Activated CD8-positive, alpha-beta memory T cell treated with anti-CD3 and anti-CD28 coated beads for 24 hours (primary cell): ENCODE measurements at regions not wholly inside any gene's neighbourhood (a gene's known extent, or its start where the extent isn't known, plus 50 kb on each side); places are given as distances from the start of the nearest gene placed in this dataset.

ENCODE experiments used
- DNase-seq: peaks from one replicate; pipeline ENCODE4 v3.0.0-alpha.2; 2020

DNA sequence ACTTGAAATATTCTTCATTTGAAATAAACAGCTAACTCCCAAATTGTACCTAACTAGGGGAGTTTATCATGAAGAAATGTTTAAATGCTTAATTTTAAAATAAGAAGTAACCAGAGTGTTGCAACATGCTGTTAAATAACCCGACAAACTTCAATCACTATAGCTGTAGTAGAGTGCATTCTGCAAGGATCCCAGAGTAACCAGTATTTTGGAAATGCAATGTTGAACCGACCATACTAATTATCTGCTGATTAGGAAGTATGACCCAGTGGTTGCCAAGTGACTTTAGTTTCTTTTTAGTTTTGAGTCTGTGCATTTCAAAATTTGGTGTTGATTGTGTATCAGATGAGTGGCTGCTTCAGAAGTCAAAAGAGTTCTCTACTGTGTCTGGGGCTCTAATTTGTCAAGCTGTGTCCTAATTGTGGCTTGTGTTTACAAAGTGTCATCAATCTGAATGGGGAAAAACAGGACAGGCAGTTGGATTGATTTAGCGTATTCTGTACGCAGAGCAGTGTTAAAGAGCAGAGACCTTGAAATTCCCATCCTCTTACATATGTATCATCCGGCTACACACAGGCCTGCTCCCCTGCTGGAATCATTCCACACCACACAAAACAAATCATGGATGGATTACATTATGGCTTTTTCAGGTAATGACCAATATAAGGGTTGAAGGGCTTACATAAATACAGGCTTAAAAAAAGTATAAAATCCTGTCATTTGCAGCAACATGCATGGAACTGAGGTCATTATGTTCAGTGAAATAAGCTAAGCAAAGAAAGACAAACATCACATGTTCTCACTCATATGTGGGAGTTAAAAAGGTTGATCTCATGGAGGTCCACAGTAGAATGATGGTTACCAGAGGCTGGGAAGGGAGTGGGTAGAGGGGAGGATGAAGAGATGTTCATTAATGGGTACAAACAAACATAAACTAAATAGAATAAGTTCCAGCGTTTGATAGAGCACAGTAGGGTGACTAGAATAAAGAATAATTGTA lies 351.5 kb downstream of the KLF12 start:
- DNase-seq: no peak

DNA sequence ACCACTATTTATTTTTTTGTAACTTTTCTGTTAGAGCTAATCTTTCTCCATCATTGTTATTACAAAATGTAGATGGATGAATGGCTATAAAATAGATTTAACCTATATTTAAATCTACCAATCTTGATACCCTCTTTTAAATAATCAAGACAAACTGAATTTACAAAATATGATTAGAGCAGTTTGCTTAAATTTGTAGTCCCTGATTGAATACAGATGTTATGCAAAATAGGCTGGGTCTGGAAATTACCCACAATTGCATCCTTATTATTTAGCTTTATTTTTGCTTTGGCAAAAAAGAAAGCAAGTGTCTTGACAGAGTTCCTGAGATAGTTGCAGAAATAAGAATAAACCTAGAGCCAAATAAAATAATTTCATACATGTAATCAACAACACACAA lies 352.8 kb downstream of the KLF12 start:
- no peak for DNase-seq

DNA sequence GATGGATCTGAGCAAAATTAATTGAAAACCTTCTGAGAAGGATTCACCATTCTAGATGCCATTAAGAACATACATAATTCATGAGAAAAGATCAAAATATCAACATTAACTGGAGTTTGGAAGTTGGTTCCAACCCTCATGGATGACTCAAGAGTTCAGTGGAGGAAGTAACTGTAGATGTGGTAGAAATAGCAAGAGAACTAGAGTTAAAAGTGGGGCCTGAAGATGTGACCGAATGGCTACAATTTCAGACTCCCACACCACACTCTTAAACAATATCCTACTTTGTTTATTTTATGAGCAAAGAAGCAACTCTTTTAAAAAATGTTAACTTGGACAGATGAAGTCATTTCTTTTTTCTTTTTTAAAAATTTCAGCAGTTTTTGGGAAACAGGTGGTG lies 354.3 kb downstream of the KLF12 start:
- DNase-seq: no peak

DNA sequence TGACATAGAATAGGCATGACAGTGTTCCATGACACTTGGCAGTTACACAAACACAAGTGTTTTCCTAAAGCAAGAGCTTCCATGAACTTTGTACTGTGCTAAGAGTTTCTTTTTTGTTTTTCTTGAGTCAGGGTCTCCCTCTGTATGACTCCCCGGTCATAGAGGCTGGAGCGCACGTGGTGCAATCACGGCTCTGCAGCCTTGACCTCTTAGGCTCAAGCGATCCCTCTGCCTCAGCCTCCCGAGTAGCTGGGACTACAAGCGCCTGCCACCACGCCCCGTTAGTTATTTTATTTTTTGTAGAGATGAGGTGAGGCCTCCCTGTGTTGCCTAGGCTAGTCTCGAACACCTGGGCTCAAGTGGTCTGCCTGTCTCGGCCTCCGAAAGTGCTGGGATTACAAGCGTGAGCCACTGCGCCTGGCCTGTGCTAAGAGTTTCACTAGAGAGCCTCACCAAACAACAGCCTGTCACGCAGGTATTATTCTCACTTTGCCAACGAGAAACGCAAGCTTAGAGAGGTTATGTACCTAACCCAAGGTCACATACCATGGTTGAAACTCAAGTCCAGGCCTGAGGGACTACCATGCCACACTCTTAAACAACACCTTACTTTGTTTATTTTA lies 355.9 kb downstream of the KLF12 start:
- DNase-seq: no peak

DNA sequence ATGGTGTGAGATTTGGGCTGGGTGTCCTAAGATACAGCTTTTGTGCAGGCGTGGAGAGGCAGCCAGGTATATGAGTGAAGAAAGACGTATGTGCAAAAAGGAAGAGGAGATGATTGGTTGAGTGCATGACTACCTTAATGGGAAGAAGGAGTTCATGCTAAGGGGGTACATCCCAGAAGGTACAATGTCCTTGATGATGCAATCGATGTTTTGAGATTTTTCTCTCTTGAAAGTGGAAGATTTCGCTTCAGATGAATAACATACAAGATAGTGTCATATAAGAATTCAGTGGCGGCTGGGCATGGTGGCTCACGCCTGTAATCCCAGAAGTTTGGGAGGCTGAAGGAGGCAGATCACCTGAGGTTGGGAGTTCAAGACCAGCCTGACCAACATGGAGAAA lies 357.1 kb downstream of the KLF12 start:
- no peak for DNase-seq

DNA sequence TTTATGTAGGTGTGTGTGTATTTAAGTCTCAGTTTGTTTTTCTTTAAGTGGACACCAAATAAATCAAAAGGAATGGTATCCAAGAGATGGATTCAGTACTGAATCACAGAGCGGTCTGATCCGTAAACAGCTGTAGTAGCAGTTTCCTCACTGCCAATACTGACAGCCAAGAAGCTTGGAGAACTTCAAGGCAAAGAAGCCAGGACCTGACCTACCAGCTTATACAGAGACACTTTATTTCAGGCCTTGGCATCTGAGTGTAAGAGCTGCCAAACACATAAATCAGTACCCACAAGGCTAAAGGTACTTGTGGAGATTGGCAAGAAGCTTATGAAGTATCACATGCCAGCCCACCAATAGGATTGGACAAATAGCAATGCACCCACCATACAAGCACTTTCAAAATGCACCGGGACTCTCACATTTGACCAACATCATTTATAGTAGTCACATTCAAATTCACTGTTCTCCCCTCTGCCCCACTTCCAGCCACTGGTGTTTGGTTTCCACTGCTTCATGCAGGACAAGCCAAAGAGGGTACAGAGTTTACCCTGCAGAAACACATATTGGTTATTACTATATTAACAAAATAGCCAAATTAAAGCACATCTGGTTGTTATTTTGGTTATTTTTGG lies 357.9 kb downstream of the KLF12 start:
- DNase-seq: no peak

DNA sequence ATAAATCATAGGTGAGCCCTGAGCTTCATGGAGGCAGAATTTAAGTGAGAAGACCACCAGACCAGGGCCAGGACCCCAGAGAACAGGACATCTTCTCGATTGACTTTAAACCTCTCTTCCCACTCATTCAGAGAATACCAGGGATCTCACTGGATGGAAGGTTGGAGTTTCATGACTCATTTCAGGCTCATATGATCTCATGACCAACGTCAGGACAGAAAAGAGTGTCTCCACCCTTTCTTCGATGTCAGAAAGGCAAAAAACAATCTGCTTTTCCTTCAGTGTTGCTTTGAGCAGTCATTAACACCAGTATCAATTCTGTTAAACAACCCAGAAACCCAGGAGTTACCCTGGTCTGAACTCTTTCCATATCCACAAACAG lies 361.0 kb downstream of the KLF12 start:
- no peak for DNase-seq

DNA sequence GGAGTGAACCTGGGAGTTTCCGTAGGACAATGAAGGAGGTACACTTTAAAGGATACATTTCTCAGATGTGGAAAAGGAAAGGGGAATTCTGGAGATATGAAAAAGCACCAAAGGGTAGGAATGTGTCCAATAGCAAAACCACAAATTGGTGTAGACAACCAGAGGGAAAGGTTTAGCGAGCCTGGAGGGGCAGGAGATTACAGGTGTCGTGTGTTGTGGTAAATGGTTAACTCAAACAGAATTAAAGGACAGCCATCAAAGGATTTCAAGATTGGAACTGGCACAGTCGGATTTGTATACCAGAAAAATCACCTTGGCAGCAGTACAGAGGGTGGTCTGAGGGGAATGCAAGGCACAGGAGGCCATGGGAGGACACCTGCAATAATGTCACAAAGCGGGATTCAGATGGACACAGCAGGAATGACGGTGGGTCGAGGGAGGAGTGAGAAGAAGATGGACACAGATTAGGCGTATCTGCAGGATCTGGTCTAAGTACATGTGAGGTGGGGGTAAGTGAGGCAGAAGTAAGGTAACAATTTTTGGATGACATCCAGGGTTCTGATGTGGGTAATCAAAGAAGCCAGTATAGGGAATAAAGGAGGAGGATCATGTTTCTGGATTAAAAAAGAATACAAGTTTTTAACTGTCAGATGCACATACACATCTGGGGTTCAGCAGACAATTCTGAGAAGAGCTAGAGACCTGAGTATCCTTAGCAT lies 361.6 kb downstream of the KLF12 start:
- DNase-seq: no peak

DNA sequence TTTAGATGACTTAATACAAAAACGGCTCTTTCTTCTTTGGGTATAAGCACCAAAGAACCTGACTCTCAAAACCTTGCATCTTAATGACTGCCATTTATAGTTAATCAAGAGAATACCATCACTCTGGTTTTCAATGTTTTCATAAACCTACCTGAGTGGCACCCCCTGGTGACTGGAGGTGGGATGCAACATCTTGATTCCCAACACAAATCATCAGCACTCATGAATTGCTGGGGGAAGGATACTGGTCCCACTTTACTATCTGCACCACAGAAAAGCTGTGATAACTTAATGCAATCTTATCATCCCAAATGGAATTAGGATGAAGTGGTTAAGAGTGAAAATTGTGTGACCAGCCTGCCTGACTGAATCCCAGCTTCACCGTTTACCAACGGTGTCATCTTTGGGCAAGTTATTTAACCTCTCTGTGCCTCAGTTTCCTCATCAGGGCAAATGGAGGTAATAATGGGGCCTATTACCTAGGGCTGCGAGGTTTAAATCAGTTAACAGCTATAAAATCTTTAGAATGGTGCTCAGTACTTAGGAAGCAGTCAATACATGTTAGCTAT lies 366.4 kb downstream of the KLF12 start:
- no peak for DNase-seq

DNA sequence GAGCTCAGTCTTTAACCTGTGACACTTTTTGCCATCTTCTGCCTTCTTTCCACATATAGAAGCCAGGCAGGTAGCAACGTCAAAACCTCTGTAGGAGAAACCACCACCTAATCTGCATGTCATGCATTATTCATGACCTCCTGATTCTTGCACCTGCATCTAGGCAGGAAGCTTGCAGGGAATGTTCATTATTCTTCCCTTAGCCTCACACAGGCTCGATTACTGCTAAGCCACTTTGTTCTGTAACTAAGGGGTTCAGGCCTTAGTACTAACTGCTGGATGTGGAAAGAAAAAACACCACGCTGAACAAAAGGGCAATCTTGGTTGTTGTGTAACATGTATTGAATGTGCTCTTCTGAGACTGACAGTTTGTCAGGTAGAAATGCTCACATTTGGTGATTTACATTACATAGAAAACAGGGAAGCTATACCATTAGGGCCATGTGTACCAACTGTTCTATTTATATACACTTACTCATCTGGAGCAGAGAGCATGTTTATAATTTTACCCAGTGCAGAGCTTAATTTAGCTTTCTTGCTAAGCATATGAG lies 366.9 kb downstream of the KLF12 start:
- no peak for DNase-seq

DNA sequence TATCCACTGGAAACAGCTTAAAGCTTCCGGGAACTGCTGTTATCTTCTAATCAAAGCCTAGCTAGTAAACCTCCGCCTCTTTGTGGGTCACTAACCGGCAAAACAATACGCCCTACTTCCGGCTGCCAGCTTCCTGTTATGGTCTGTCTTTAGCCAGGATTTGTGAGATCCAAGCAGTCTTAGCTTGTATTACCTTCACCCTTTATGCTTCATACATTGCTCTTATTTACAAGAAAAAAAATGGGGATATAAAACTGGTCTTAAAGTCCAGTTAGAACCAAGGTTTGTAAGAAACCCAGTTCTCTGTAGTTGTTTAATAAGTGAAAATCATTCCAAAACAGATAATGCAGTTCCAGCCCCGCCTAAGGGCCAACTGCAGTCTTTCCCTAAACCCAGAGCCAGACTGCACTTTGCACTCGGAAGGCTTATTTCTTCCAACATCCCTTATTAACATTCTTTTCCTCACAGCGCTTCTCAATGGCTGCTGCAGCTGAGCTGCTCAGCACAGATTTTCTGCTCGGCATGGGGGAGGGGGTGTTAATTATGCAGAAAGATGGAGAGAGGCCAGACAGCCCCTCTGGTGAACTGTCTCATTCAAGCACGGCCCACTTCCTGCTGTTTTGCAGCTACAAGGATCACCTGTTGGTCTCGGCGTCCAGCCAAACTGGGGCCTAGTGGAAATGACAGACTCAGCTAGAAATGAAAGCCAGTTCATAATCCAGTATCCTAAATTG lies 368.4 kb downstream of the KLF12 start:
- peak; percentile 77 for DNase-seq

DNA sequence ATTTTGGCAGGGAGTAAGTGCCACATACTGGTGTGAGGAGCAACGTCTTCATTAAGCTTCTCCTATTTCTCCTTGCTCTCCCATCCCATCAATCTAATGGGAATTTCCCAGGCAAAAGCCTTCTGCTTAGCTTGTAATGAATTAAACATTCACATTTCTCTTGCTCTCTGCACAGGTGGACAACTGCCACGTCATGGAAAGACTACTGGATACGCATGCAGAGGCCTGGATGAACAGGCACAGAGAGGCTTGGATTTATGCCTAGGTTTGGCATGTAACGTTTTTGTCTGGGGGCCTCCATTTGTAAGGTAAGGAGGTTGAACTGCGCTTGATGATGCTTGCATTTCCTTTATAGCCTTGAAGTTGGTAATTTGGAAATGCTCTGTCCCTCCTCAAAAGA lies 374.8 kb downstream of the KLF12 start:
- DNase-seq: no peak

DNA sequence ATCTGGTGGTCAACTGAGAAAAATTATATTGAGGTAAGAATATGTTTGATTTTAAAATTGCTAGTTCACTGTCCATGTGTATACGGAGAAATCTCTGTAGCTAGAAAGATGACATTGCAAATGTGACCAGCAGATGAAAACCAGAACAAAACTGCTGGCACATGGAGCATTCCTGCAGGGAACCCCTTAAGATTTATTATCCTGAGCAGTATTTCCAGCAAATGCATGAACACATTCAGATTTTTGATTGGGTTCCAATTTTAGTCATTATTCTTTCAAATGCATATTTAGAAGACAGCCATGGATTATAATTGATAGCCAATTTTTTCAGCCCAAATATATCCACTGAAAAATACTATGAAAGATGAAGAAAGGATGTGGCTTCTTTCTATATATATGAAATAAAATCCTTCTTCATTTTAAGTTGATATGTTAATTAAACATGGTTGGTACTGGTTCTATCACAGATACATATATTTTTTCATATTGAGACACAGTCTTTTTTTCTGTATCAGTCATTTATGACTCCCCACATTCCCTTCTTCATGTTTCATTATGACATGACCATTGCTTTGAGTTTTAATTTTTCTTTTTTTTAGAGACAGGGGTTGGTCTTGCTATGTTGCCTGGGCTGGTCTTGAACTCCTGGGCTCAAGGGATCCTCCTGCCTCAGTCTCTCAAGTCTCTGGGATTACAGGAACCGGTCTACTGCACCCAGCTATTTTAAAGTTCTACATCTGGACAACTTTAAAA lies 376.5 kb downstream of the KLF12 start:
- no peak for DNase-seq

DNA sequence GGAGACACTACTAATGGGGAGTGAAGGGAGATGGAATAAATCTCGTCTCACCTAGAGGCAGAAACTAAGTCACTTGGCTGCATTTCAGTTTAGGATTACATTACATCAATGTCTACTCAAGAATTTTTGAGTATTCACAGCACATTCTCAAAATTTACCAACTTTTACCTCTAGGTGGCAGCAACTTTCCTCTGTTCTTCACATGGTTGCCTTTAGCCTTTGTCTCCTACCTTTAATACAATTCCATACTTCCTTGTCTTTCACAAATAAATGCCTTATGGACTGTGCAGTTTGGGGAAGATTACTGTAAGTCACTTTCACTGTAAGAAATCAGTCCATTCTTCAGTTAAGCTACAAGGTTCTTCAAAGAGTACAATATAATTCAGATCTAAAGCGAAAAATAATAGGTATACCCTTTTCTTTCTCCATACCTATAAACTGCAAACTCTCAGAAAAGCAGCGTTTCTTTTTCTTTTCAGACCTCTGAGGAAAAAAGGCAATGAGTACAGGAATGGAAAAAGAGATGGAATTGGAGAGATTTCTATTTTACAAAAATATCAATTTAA lies 379.4 kb downstream of the KLF12 start:
- no peak for DNase-seq

DNA sequence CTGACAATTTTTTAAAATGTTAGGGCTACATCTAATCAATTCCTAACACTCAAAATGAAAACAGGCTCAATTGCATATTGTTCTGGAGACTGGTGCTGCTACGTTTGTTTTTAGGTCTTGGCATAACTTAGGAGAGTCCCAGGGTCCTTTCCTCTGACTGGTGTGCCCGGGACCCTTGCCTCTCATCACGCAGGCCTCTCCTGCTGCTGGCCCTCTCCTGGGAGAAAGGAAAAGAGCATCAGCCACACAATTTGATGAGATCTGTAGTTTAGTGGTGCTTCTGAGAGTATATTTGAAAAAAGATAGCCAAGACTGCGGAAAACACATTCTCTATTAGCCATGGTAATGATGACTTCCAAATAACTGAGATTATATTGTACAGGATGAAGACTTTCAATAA lies 380.0 kb downstream of the KLF12 start:
- DNase-seq: no peak

DNA sequence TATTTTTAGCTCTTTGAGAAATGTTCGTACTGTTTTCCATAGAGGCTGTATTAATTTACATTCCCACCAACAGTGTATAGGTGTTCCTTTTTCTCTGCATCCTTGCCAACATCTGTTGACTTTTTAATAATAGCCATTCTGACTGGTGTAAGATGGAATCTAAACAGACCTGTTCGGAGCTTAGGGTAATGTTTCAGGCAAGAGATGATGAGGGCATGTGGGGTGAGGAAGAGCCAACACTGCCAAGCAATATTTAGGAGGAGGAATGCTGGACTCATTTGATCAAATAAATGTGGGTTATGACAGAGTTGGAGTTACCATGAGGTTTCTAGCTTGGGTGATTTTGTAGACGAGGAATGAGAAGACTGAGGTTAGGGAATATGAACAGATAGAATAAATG lies 382.9 kb downstream of the KLF12 start:
- no peak for DNase-seq

DNA sequence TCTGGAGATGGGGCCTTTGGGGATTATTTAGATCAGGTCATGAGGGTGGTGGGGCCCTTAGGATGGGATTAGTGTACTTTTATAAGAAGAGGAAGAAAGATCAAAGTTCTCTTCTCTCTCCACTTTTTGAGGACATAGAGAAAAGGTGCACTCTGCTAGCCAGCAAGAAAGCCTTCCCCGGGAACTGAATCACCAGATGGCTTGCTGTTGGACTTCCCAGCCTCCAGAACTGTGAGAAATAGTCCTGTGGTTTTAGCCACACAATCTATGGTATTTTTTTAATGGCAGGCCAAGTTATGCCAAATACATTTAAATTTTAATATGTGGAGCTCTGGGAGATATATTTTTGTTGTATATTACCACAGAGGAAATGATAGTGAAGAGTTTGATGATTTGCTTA lies 385.8 kb downstream of the KLF12 start:
- DNase-seq: no peak

DNA sequence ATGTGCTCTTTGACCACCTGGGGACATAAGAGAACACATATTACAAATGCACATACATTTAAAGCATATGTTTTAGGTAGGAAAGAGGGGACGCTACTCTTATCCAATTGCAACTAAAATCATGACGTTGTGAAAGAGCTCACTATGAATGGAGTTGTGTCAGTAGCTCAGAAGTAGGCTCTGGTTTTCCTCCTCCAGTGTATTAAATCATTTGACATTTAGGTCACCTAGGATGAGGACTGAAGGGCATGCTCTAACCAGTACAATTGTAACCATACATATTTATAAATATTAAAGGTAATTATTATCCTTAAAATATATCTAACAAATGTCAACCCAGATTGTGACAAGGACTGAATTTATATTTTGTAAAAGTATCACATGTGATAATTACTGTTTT lies 389.0 kb downstream of the KLF12 start:
- DNase-seq: no peak

DNA sequence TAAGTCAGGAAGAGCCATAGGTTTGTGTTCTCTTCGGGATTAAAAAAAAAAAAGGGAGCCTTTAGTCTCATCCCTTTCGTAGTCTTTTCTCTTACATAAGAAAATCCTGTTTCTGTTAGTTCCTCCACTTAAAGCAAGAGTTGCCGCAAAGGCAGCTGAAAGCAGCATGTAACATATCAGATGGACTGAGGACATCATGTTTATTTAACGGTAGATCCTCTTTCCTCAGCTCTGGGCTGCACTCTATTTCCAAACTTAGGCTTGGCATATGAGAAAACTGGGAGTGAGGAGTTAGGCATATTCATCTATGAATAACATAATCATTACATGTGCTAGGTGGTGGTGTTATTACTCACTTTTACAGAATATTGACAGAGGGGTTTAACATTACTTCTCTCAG lies 391.2 kb downstream of the KLF12 start:
- DNase-seq: no peak

DNA sequence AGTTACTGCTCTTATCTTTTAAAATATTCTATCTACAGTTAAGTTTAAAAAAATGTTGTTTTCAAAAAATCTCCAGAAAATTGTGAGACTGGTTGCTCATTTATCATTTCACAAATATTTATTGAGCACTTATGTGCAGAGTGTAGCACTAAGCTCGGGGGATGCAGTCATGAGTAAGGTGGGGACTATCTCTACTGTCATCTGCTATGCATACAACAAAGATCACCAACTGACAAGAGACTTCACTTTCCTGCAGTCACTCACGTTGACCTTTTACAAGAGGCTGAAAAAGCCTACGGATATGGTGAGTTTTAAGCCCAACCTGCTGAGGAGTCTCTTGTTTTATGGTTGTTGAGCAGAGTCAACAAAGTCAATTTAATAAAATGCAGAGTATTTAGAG lies 392.5 kb downstream of the KLF12 start:
- no peak for DNase-seq

DNA sequence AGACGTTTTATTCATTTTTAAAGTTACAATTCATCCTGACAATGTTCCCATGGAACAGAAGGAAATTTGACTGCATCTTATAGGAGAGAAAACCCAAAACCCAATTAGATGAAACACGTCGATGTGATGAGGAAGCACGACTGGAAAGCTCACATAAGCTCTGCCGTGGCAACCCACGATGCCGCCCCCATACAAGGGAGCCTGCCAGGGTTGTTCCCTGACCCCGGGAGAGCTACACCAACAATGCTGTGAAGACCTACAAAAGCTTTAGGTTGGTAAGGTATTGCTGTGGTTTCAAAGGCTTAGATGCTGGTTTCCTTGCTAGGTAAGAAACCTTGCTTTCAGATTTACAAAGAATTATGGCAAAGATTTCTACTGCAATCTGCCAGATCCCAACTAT lies 393.1 kb downstream of the KLF12 start:
- no peak for DNase-seq
